ENCODE measurements at regions not wholly inside any gene's neighbourhood (a gene's known extent, or its start where the extent isn't known, plus 50 kb on each side); places are given as distances from the start of the nearest gene placed in this dataset.

DNA sequence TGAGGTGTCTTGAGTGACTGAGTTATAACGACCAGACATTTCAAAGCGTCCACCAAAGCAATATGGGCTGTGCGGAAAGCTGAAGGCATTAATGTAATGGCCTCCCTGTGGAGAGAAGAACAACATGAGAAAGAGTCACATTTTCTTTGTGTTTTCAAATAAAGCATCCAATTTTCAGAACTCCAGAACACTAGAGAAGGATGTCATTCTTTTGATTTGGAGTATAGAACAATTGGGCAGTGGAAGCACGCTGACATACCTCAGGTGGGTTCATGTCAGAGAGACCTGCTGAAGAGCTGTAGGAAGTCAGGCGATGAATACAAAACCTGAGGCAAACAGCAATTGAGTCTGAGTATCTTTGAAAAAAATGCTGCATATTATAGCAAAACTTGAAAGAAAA, 556.5 kb downstream of the GABRG2 start:
- no peaks in the 10 kb centered on the region for H4K20me1 ChIP-seq (replicated peaks; ENCODE audit: insufficient read depth)
- H3K9me3 Mint-ChIP-seq: peaks cover 66% of the 10 kb centered on the region
- no peaks in the 10 kb centered on the region for H3F3A ChIP-seq (replicated peaks; ENCODE audit: low read depth)
- peaks cover 40% of the 10 kb centered on the region; the same call in 2 of the 3 replicates for H3K36me3 Mint-ChIP-seq (ENCODE audit: low read depth)
- H3K4me3 Mint-ChIP-seq: no peak overlapping the region
- TF ChIP-seq EZH2phosphoT487 (IDR thresholded peaks at IDR 0.05; ENCODE audit: unreplicated experiment): no peak
- TF ChIP-seq JUNB (IDR thresholded peaks at IDR 0.05; ENCODE audit: unreplicated experiment): no peak
- no peak for TF ChIP-seq ZNF331 (CRISPR knock-in tag; IDR thresholded peaks at IDR 0.05; ENCODE audit: low read depth)
- TF ChIP-seq CTCF (conservative IDR thresholded peaks at IDR 0.05; ENCODE audit: low read depth in 2 of 2): no peak
- TF ChIP-seq POLR2AphosphoS5 (IDR thresholded peaks at IDR 0.05; ENCODE audit: low read depth): no peak
- TF ChIP-seq CREB1 (CRISPR knock-in tag; IDR thresholded peaks at IDR 0.05; ENCODE audit: low read depth): no peak
- no peak overlapping the region for H3K4me2 ChIP-seq
- peaks cover 5% of the 10 kb centered on the region; the same call in 1 of the 2 replicates for H3K9me2 ChIP-seq (ENCODE audit: insufficient read depth)
- no peak overlapping the region for H2AFZ ChIP-seq
- peaks cover 5% of the 10 kb centered on the region for H3K27me3 Mint-ChIP-seq (ENCODE audit: insufficient read depth, low read depth, poor library complexity)
- no peaks in the 10 kb centered on the region for H3K4me1 Mint-ChIP-seq
- no peak for DNase-seq (ENCODE audit: low spot score)
- H3K4me3 ChIP-seq: no peak overlapping the region
- H3K79me2 ChIP-seq (replicated peaks; ENCODE audit: insufficient read depth): no peaks in the 10 kb centered on the region
- no peaks in the 10 kb centered on the region; the same call in 1 of the 2 replicates for H3K36me3 ChIP-seq (ENCODE audit: insufficient read depth)
- ATAC-seq: no peak
- no peak overlapping the region for H3K27ac ChIP-seq (ENCODE audit: low read depth)
- H3K4me1 ChIP-seq (ENCODE audit: insufficient read depth): no peaks in the 10 kb centered on the region
- H3K27me3 ChIP-seq (ENCODE audit: insufficient read depth): no peaks in the 10 kb centered on the region
- H3K27ac Mint-ChIP-seq: no peak overlapping the region

- H3K27ac ChIP-seq (ENCODE audit: low read depth): no peak overlapping the region
- no peak overlapping the region for H2AFZ ChIP-seq
- H3K79me2 ChIP-seq (replicated peaks; ENCODE audit: insufficient read depth): no peaks in the 10 kb centered on the region
- H3K9me2 ChIP-seq (ENCODE audit: insufficient read depth): no peaks in the 10 kb centered on the region
- H3K36me3 ChIP-seq (ENCODE audit: insufficient read depth): peaks cover 15% of the 10 kb centered on the region
- H3F3A ChIP-seq (replicated peaks; ENCODE audit: low read depth): no peaks in the 10 kb centered on the region
- H3K4me3 ChIP-seq: no peak overlapping the region
- peaks cover 35% of the 10 kb centered on the region for H3K36me3 Mint-ChIP-seq (ENCODE audit: low read depth)
- no peak overlapping the region for H3K27ac Mint-ChIP-seq
- H3K4me2 ChIP-seq: no peak overlapping the region
- peaks cover 32% of the 10 kb centered on the region for H3K4me1 ChIP-seq (ENCODE audit: insufficient read depth)
- H3K4me1 Mint-ChIP-seq: peaks cover 24% of the 10 kb centered on the region
- no peaks in the 10 kb centered on the region for H3K27me3 Mint-ChIP-seq (ENCODE audit: insufficient read depth, low read depth, poor library complexity)
- no peak for ATAC-seq
- H4K20me1 ChIP-seq (replicated peaks; ENCODE audit: insufficient read depth): no peaks in the 10 kb centered on the region
- H3K9me3 Mint-ChIP-seq: peaks cover 33% of the 10 kb centered on the region
- H3K27me3 ChIP-seq (ENCODE audit: insufficient read depth): no peaks in the 10 kb centered on the region
- H3K4me3 Mint-ChIP-seq: no peak overlapping the region
- no peak for DNase-seq (ENCODE audit: low spot score)
- TF ChIP-seq EZH2 (IDR thresholded peaks at IDR 0.05; ENCODE audit: low read depth, unreplicated experiment) (no peak), CREB1 (CRISPR knock-in tag; IDR thresholded peaks at IDR 0.05; ENCODE audit: low read depth) (no peak), EZH2phosphoT487 (IDR thresholded peaks at IDR 0.05; ENCODE audit: unreplicated experiment) (no peak), CTCF (conservative IDR thresholded peaks at IDR 0.05; ENCODE audit: low read depth in 2 of 2) (no peak), STAT1 (IDR thresholded peaks at IDR 0.05; ENCODE audit: unreplicated experiment) (no peak), NANOG (IDR thresholded peaks at IDR 0.05; ENCODE audit: borderline replicate concordance) (no peak), POLR2AphosphoS5 (IDR thresholded peaks at IDR 0.05; ENCODE audit: low read depth) (no peak), ZNF114 (CRISPR knock-in tag; IDR thresholded peaks at IDR 0.05) (no peak)
- TF ChIP-seq, protein P1, sequence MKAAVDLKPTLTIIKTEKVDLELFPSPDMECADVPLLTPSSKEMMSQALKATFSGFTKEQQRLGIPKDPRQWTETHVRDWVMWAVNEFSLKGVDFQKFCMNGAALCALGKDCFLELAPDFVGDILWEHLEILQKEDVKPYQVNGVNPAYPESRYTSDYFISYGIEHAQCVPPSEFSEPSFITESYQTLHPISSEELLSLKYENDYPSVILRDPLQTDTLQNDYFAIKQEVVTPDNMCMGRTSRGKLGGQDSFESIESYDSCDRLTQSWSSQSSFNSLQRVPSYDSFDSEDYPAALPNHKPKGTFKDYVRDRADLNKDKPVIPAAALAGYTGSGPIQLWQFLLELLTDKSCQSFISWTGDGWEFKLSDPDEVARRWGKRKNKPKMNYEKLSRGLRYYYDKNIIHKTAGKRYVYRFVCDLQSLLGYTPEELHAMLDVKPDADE (IDR thresholded peaks at IDR 0.05): no peak
Measured at GRCh38 chr5:162637481-162637880, 569.9 kb downstream of the GABRG2 start.

Measured in GM23338 (cell line).